NCI-H82 treated with DMSO at 0.1 percent for 48 hours (cell line): ENCODE measurements at regions not wholly inside any gene's neighbourhood (a gene's known extent, or its start where the extent isn't known, plus 50 kb on each side); places are given as distances from the start of the nearest gene placed in this dataset.
"Not testable (repeated sequence)": the region's sequence is repeated elsewhere in the genome, so short reads cannot be mapped to it uniquely, and the experiment has no call there.

Source experiments
- DNase-seq: peaks from one replicate; lab custom pipeline; 2025; ENCODE audit not compliant: unreplicated experiment; lab: John Stamatoyannopoulos, UW

DNA sequence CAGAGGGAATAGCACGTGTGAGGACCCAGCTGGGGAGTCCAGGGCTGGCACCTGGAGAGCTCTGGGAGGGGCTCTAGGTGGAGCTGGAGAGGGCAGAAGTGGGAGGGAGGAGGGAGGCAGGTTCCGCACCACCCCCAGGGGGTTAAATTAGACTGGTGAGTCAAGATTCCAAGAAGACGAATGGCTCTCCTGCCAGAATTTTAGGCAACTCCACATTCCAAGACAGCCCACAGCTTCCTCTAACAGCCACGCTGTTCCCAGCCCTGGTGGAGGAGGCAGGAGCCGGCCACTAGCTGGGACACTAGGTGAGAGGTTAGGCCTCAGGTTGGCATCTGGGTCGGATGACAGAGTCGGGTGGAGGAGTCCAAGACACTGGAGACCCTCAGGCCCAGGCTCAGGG is 60.2 kb downstream of the TFAP2C start:
- no peak for DNase-seq

DNA sequence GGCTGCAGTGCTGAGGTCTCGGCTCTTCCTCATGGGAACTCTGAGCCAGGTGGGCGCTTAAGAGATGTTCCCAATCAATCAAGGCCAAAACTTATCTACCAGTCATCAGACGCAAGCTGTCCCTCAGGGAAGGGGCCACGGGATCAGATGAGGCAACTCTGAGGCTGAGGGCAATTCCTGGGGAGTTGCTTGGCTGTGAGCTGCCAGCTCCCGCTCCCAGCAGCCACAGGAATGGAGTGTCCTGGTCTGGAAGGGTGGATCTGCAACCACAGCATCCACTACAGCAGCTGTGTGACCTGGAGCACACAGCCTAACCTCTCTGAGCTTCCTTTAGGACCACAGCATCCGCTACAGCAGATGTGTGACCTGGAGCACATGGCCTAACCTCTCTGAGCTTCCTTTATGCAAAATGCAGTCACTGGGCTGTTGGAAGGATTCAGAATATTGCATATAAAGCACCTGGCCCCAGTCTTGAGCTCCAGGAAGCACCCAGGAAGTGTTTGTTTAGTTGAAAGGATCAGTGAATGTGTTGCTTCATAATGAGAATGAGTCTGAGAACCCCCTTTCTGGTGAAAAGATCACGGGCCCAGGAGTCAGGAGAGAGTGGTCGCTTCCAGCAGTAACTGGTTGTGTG is 60.9 kb downstream of the TFAP2C start:
- no peak for DNase-seq

DNA sequence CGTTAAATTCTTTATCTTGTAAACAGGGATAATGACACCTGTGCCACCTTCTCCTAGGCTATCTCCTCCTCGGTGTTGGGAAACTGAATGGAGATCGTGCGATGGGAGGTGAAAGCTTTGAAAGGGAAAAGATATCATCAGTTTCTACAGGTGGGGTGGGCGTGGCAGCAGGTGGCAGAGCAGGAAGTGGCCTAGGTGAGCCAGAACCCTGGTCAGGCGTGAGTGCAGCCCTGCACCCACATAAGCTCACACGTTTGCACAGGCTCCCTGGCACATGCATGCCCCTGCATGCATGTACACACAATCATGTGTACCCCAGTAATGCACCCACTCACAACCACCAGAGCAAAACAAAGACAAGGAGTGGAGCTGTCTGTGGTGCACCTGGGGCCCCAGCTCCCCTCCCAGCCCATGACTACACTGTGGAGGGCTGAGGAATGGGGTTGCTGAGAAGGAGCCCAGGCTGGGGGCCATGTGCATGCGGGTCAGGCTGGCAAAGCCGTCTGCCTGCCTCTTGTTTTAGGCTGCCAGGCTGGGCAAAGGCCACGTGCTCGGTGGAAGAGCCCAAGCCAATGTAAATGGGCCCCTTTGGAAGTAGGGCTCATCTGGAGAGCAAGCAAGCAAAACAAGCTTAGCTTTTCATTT is 61.5 kb downstream of the TFAP2C start:
- DNase-seq = no peak

- DNase-seq = no peak
These were observed 62.4 kb downstream of the TFAP2C start for GRCh38 chr20:56691325-56691998.

- no peak for DNase-seq
These were observed 64.1 kb downstream of the TFAP2C start for GRCh38 chr20:56693217-56693616.

- DNase-seq = no peak
These were observed 68.4 kb downstream of the TFAP2C start for GRCh38 chr20:56697476-56697875.

DNA sequence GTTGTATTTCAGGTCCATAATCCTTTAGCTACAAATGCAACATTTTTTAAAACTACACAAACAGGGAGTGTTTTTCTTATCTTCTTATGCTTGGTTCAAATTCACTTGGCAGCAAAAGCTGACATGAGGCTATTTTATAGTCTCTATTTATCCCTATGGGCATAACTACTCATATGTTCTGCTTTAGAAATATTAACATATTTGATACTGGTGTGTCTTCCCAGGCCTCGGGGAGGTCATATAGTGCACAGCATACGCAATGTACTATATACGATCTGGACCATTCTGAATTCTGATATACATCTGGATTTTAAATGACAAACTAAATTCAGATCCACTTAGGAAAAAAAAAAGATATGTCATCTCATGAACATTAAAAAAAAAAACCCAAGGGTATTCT is 69.2 kb downstream of the TFAP2C start:
- DNase-seq = no peak

GRCh38 chr20:56698749-56699148 is 69.6 kb downstream of the TFAP2C start:
- DNase-seq = no peak

GRCh38 chr20:56702931-56703840 is 74.1 kb downstream of the TFAP2C start:
- DNase-seq = no peak

- DNase-seq = no peak
These were observed 77.8 kb downstream of the TFAP2C start for GRCh38 chr20:56706867-56707360.

- DNase-seq = no peak
These were observed 79.9 kb downstream of the TFAP2C start for GRCh38 chr20:56708991-56709390.

DNA sequence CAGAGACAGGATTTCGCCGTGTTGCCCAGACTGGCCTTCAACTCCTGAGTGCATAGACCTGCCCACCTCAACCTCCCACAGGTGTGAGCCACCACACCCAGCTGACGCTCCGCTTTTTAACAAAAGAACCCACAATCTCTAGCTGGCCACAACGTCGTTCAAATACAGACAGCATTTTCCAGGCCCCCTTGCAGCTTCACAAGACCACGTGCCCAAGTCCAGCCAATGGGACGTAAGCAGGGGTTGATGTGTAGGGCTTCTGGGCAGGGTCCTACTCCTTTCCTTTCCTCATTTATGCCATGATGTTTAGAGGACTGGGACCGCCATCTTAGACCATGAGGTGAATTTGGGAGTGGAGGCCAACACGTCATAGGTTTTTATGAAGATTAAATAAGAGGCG is 81.0 kb downstream of the TFAP2C start:
- no peak for DNase-seq

DNA sequence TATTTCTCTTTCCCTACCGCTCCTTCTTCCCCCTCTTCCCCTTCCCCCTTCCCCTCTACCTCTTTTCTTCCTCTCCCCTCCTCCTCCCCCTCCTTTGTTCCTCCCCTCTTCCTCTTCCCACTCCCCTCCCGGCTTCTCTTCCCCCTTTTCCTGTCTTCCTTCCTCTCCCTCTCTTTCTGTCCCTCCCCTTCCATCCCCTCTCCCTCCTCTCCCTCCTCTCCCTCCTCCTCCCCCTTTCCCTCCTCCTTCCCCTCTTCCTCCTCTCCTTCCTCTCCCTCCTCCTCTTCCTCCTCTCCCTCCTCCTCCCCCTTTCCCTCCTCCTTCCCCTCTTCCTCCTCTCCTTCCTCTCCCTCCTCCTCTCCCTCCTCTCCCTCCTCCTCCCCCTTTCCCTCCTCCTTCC is 81.5 kb downstream of the TFAP2C start:
- DNase-seq = not testable (repeated sequence)

- DNase-seq = no peak
These were observed 81.9 kb downstream of the TFAP2C start for GRCh38 chr20:56711018-56711417.

- DNase-seq = no peak
These were observed 86.2 kb downstream of the TFAP2C start for GRCh38 chr20:56715309-56715708.

DNA sequence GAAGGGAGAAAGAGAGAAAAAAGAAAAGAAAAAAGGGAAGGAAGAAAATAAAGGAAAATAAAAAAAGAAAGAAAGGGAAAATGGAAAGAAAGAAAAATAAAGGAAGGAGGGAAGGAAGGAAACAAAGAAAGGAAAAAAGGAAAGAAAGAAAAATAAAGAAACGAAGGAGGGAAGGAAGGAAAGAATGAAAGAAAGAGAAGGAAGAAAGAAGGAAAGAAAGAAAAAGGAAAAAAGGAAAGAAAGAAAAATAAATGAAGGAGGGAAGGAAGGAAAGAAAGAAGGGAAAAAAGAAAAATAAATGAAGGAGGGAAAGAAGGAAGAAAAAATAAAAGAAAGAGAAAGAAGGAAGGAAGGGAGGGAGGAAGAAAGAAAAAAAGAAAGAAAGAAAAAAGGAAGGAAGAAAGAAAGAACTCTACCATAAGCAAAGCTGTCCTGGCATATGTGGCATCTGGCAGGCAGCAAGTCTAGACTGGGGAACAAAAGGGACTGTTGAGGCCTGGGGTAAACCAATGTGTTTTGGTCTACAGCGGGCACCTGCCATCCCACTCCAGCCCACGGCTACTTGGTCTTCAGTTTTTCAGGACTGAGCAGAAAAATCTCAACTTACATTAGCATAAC is 86.9 kb downstream of the TFAP2C start:
- no peak for DNase-seq

- no peak for DNase-seq
These were observed 87.7 kb downstream of the TFAP2C start for GRCh38 chr20:56716806-56717205.

- DNase-seq = no peak
These were observed 89.7 kb downstream of the TFAP2C start for GRCh38 chr20:56718816-56719215.

GRCh38 chr20:56720620-56721213 is 91.6 kb downstream of the TFAP2C start:
- no peak for DNase-seq

GRCh38 chr20:56722042-56722441 is 92.9 kb downstream of the TFAP2C start:
- DNase-seq = no peak
